HG03521 (cell line): ENCODE measurements at regions not wholly inside any gene's neighbourhood (a gene's known extent, or its start where the extent isn't known, plus 50 kb on each side); places are given as distances from the start of the nearest gene placed in this dataset.
"Not testable (repeated sequence)": the region's sequence is repeated elsewhere in the genome, so short reads cannot be mapped to it uniquely, and the experiment has no call there.

Experiments used
- ATAC-seq: cut with Tn5 transposase; IDR thresholded peaks from one replicate; pipeline ENCODE4 v1.9.1; 2021; ENCODE audit warnings: mild to moderate bottlenecking, moderate library complexity; ENCODE audit not compliant: unreplicated experiment

DNA sequence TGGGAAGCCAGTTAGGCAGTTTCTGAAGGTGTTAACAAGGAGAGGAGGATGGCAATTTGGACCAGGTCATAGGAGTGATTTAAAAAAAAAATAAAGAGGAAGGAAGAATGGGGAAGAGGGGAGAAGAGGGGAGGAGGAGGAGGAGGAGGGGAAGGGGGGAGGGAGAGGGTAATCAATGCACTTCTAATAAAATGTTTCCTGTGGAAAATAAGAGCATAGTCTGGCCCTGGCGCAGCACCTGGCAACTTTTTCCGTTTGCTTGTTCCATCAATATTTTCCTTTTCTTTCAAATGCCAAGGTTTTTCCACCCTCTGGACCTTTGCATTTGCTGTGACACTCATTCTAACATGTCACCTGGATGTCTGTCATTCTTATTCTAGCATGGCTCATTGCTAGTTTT is 308.2 kb downstream of the PPP1R3A start:
- no peak for ATAC-seq

DNA sequence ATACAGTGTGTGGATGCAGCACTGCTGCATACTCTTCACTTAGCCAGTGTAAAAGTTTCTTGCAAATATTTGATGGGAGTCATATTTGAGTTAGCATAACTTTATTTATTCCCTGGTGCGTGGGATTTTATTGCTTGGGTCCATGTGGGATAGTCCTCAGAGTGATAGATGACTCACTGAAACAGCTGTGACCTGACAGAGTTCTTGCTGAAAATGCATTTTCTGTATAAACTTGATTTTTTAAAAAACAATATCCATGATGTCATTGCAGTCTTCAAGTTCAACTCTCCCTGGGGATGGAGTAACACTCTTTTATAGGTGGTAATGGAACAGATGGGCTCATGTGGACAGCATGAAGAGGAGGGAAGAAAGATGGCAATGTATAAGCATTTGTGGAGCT is 310.0 kb downstream of the PPP1R3A start:
- no peak for ATAC-seq

DNA sequence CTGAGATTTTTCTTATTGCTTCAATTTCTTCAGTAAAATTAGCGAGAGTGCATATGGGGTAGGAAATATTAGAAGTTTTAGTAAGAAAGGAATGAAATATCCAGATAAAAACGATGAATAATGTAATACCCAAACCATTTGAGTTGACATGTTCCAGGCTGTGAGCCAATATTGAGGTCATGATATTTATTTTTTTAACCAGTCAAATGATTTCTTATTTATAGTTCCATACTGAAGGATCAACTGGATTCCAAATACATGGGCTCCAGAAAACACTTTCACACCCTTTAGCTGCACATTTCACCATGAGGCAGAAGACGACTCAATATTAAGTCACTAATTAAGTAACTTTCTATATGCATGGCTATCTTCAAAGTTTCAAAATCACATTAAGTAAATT is 312.5 kb downstream of the PPP1R3A start:
- no peak for ATAC-seq

DNA sequence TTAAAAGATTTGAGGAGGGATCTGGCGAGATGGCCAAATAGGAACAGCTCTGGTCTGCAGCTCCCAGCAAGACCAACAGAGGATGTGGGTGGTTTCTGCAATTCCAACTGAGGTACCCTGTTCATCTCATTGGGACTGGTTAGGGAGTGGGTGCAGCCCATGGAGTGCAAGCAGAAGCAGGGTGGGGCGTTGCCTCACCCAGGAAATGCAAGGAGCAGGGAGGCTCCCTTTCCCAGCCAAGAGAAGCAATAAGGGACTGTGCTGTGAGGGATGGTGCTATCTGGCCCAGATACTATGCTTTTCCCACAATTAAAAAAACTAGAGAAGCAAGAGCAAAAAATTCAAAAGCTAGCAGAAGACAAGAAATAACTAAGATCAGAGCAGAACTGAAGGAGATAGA is 318.4 kb downstream of the PPP1R3A start:
- ATAC-seq: not testable (repeated sequence)

DNA sequence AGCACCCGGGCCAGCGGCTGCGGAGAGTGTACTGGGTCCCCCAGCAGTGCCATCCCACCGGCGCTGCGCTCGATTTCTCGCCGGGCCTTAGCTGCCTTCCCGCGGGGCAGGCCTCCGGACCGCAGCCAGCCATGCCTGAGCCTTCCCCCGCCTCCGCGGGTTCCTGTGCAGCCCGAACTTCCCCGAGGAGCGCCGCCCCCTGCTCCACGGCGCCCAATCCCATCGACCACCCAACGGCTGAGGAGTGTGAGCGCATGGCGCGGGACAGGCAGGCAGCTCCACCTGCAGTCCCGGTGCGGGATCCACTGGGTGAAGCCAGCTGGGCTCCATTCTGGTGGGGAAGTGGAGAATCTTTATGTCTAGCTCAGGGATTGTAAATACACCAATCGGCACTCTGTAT is 325.4 kb downstream of the PPP1R3A start:
- ATAC-seq: not testable (repeated sequence)

DNA sequence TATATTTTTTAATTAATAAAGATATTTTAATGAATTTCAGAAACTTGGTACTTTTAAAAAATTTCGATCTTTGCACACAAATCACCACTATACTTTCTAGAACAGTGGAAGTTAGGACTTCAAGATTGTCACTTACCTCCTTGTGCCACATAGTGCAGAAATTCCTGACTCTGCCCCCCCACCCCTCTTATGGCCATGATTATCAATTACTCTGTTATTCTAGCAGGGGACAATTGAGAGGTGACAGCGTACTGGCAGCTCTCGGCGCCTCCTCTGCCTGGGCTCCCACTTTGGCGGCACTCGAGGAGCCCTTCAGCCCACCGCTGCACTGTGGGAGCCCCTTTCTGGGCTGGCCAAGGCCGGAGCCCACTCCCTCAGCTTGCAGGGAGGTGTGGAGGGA is 325.9 kb downstream of the PPP1R3A start:
- not testable (repeated sequence) for ATAC-seq

DNA sequence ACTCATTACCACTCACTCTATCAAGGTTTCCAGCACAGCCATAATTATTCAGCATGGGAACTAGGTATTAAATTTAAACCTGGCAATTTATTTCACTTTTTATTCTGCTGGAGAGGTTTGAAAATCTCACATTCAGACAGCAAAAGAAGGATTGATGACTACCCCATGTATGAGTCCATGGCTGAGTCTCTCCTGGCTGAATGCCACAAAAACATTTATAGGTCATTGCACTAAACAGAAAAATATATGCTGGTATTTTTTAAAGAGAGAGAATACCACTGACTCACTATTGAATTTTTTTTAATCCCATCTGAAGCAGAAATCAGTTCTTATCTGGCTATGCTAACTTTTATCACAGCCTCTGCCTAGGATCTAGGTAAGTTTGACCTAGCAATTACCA is 336.3 kb downstream of the PPP1R3A start:
- no peak for ATAC-seq

DNA sequence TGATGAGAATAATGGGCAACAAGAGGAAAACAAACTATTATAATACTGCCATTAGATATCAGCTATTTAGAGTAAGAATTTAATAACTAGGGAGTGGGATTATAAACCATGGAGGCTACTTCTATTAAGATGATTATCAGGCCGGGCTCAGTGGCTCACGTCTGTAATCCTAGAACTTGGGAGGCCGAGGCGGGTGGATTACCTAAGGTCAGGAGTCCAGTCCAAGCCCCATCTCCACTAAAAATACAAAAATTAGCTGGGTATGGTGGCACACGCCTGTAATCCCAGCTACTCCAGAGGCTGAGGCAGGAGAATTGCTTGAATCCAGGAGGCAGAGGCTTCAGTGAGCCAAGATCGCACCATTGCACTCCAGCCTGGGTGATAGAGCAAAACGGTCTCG is 355.6 kb downstream of the PPP1R3A start:
- ATAC-seq: not testable (repeated sequence)

DNA sequence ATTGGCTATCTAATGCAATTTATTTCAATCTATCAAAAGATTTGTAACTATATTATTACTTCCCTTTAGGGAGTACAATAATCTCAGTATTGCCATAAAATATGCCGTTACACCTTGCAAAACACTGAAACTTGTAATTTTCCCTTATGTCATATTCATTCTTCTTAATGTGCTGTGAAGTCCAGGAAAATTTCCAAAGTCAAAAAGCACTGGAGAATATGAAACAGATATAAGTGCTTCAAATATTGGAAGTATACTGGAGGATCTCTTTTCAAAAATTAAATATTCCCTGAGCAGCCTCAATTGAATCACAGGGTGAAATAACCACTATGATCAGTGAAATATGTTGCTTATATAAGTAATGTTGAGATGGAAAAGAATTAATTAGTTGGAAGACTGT is 356.0 kb downstream of the PPP1R3A start:
- no peak for ATAC-seq

DNA sequence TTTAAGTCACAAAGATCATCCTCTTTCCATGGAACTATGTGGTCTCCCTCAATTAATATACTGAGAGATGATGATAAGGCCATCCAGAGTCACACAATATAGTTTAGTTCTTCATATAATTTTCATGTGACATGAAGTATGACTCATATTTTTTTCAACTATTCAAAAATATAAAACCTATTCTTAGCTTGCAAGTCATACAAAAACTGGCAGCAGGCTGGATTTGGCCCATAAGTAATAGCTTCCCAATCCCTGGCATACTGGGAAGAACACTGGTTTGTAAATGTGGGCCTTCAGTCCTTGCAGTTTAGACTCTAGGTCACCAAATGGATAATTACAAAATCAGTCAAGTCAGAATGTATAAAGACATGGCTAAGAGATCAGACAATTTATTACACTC is 356.6 kb downstream of the PPP1R3A start:
- no peak for ATAC-seq

DNA sequence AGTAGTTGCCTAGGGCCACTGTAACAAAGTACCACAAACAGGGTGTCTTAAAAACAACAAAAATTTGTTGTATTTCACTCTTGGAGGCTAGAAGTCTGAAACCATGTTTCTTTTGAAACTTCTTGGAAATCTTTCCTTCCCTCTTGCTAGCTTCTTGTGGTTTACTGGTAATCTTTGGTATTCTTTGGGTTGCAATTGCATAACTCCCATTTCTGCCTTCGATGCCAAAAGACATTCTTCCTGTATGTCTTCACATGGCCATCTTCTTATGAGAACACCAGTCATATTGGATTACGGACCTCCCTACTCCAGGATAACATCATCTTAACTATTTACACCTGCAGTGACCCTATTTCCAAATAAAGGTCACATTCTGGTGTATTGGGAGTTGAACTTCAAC is 357.4 kb downstream of the PPP1R3A start:
- ATAC-seq: no peak

DNA sequence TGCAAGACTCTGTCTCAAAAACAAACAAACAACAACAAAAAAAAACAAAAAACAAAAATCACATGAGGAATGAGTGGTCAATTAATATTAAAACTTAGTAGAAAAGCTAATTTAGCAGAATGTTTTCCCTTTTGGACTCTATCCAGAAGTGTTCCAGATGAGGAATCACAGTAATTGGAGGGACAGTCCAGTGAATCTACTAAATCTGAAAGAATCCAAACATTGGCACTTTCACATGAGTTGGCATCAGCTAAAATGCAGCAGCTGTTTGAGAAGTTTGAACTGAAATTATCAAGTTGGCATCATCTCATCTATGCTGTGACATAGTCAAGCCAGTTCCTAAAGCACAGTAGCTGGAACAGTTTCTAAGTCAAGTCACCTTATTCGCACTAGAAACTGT is 367.8 kb downstream of the PPP1R3A start:
- ATAC-seq: no peak

DNA sequence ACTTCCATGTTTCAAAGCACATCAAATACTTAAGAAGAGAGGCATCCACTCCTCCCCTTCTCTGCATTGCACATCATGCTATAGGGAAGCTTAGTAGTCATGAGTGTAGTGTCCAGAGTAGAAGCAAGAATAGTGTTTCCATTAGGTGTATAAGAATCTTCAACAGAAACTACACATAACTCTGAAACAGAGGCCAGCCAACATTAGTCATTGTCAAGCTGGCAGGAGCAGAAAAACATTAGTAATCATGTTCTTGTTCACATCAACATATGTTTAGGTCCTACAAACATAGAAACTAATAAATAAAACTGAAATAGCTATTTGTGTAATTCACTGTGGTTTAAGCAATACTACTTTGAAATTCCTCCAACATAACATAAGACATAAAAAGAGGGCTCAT is 370.2 kb downstream of the PPP1R3A start:
- peak; percentile 75 for ATAC-seq

DNA sequence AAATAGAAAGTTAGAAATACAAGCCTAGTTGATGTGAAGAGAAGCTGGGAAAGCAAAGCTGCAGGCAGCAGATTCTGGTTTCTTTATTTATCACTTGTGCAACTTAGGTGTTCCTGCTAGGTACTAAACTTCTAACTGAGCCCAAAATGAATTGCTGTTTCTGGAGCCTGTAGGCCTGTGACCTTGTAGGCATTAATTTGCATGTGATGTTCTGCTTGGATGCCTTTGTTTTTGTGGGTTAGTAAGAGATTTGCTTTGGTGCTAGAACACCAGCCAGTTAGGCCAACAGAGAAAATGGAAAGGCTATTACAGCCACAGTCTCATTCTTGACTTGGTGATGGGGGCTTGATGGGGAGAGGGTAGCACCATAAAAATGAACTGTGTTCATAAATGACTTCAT is 370.7 kb downstream of the PPP1R3A start:
- ATAC-seq: peak; percentile 72

DNA sequence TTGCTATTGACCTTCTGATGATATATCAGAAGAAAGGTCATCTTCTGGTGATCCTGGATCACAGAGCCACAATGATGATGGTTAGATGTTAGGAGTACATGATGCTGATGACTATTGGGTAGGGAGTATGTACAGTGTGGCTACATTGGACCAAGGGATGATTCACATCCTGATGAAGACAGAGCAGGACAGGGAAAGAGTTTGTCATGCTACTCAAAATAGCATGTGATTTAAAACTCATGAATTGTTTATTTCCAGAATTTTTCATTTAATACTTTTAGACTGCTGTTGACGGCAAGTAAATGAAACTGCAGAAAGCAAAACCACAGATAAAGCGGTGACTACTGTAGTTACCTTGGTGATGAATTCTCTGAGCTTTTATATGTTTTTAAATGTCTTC is 397.3 kb downstream of the PPP1R3A start:
- no peak for ATAC-seq

DNA sequence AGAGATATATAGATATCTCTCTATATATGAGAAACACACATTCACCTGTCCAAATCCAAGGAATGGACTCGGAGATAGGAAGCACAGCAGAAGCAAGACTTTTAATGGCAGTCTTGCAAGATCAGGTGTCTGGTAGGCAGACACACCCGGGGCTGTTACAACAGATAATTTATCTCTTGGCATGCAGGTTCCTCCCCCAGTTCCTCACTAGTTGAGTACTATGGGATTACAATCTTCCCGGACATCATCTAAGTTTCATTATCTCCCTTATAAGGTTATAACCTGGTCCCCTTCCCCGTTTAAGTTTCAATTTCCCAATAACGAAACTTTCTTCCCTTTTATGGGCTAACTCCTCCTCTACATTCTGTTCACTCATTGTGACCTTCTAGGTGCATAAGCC is 399.3 kb downstream of the PPP1R3A start:
- no peak for ATAC-seq

DNA sequence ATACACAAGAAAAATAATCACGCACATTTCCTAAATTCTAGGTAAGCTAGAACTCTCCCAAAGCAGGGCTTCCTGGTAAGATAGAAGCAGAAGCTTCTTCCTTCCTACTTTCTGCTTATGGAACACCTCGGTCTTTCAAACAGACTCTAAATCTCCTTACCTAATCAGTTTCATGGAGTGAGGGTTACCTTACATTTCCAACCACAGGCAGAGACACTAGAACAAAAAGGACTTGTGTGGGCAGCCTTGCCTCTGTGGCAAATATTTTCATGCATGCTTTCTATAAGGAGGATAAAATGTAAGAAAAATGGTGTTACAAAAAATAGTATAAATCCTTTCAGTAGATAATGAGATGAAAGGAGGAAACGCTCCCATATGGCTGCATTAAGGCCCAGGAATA is 386.3 kb upstream of the SMIM30 start:
- ATAC-seq: no peak

DNA sequence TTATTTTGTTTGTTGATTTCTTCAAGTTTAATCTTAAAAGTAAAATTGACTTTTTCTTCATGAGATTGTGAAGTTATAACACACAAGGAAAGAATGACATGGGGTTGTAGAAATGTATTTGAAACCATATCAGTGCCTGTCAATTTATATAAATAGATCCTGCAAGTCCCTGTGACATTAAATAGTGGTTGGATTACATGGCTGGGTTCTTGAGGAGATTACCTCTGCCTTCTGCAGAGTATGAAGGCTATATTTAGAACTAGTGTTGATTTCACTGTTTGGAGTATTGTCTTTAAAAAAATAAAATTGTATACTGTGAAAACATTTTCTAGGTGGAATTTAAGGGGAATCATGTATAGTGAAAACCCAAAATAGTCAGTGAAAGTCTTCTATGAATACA is 385.8 kb upstream of the SMIM30 start:
- no peak for ATAC-seq

DNA sequence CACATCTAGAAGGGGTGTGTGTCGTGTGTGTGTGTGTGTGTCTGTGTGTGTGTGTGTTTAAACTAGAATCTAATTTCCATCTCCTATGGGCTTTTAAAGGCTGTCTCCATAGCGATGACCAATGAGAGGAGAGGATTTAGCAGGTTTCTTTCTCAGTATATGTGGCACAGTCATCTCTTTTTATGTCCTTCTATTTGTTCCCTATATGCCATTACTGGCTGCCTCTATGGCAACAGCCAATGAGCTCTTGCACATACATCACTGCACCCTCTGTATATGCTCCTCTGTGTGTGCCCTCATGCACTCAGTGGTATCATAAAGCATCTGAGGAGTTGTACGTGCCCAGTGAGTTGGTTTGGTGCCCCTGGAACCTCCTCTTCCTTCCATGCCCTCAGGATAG is 378.2 kb upstream of the SMIM30 start:
- not testable (repeated sequence) for ATAC-seq

DNA sequence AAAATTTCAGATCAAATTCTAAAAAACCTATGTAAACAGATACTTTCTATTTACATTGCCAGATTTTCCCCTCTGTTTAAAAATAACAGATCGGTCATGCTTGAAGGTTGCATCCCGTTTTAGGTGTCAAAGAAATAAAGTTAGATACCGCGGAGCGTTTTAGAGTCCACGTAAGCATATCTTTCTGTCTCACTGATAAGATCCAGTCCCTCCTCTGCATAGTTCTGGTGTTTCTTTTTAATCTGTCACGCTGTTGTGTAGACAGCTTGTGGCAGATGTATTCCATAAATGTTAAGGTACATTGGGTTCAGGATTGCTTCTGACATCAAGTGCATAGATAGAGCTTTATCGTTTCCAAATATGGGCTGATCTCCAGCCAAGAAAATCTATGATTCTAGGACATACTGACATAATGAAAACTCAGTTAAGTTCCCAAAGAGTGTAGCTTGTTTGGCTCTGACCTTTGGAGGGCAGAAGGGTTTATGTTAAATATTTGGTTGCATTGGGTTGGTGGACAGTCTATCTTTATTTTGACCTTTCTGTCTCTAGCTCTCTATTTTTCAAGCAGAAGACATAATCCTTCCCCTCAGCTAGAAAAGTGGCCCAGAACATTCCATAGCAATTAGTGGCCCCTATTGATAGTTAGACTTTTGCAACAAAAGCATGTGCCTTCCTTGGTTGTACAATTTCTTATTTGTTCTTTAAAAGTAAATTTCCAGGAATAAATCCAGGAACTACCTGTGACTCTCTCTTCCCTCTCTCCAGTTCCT is 376.6 kb upstream of the SMIM30 start:
- ATAC-seq: not testable (repeated sequence)

DNA sequence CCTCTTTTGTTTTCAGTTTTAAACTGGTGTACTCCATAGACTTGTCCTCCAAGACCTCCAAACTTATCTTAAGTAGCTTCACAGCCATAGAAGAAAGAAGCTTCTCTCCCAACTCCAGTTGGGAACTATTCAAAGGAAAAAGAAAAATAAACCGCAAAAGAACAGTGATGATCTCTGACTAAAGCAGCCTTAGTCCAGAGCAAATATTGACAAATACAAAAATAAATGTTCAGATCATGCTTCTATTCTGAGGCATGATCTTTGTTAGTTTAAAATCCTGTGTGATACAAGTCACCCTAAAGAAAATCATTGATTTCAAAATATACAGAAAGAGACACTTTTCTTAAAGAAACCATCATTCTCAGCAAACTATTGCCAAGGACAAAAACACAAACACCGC is 373.0 kb upstream of the SMIM30 start:
- no peak for ATAC-seq

DNA sequence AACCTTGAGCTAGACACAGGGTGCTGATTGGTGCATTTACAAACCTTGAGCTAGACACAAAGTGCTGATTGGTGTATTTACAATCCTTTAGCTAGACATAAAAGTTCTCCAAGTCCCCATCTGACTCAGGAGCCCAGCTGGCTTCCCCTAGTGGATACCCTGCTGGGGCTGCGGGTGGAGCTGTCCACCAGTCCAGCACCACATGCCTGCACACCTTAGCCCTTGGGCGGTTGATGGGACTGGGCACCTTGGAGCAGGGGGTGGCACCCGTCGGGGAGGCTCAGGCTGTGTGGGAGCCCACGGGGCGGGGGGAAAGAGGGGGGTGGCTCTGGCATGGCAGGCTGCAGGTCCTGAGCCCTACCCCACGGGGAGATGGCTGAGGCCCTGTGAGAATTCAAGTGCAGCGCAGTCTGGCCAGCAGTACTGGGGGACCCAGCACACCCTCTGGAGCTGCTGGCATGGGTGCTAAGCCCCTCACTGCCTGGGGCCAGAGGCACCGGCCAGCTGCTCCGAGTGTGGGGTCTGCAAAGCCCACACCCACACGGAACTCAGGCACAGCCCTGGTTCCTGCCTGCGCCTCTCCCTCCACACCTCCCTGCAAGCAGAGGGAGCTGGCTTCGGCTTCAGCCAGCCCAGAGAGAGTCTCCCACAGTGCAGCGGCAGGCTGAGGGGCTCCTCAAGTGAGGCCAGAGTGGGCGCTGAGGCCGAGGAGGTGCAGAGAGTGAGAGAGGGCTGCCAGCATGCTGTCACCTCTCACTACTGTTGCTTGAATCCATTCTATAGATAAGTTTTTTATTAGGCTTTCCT is 369.8 kb upstream of the SMIM30 start:
- no peak for ATAC-seq
